ENCODE measurements at regions not wholly inside any gene's neighbourhood (a gene's known extent, or its start where the extent isn't known, plus 50 kb on each side); places are given as distances from the start of the nearest gene placed in this dataset.

GRCh38 chr3:103184772-103185171, 750.0 kb downstream of the ZPLD1 start:
- Histone ChIP-seq H3K4me1 (no peaks in the 10 kb centered on the region), H3K4me3 (no peak overlapping the region), H3K27ac (no peak overlapping the region), H3K4me2 (no peak overlapping the region), H3K9me3 (no peaks in the 10 kb centered on the region)
- no peak for TF ChIP-seq CHD2 (IDR thresholded peaks at IDR 0.05; ENCODE audit: low read length, partially characterized antibody)
- ChIA-PET CTCF (interaction anchor here (0.6 kb wide), 1 partner anchor 511 kb away, joined by 3 read pairs; no protein-coding TSS in a partner anchor), POLR2A (no interaction called here)
- ATAC-seq (no peak), DNase-seq (ENCODE audit: low read depth in 1 of 2, low spot score in 1 of 2) (no peak), FAIRE-seq (no peak)

GRCh38 chr3:103189941-103190340, 755.1 kb downstream of the ZPLD1 start:
- H3K9me3 ChIP-seq, result no peaks in the 10 kb centered on the region
- no peak overlapping the region for H3K4me3 ChIP-seq
- DNase-seq (ENCODE audit: low read depth in 1 of 2, low spot score in 1 of 2) (no peak), ATAC-seq (no peak), FAIRE-seq (no peak)
- no peak overlapping the region for H3K27ac ChIP-seq
- H3K4me1 ChIP-seq, result no peaks in the 10 kb centered on the region
- POLR2A ChIA-PET, result no interaction called here
- no peak overlapping the region for H3K4me2 ChIP-seq
- CTCF ChIA-PET, result no interaction called here
- no peak for TF ChIP-seq ZNF302 (CRISPR knock-in tag; IDR thresholded peaks at IDR 0.05)

GRCh38 chr3:103195216-103195615, 760.4 kb downstream of the ZPLD1 start:
- 19% methylated on average over 4 of the region's 4 CpGs for WGBS (ENCODE audit: missing lambda C conversion rate)

GRCh38 chr3:103203441-103203840, 768.6 kb downstream of the ZPLD1 start:
- Histone ChIP-seq H3K4me3 (no peak overlapping the region), H3K9me3 (no peaks in the 10 kb centered on the region), H3K27ac (no peak overlapping the region), H3K4me1 (no peaks in the 10 kb centered on the region), H3K4me2 (no peak overlapping the region)
- CTCF ChIA-PET, result no interaction called here
- ATAC-seq (no peak), FAIRE-seq (no peak), DNase-seq (ENCODE audit: low read depth in 1 of 2, low spot score in 1 of 2) (no peak)
- WGBS (ENCODE audit: missing lambda C conversion rate), result 34% methylated on average over 4 of the region's 4 CpGs
- POLR2A ChIA-PET, result no interaction called here
- no peak for TF ChIP-seq FOSB (CRISPR knock-in tag; IDR thresholded peaks at IDR 0.05)
- no peak for TF ChIP-seq HEYL (CRISPR knock-in tag; IDR thresholded peaks at IDR 0.05)
- TF ChIP-seq EHF (CRISPR knock-in tag; IDR thresholded peaks at IDR 0.05), result no peak

More at GRCh38 chr3:103195216-103195615, 760.4 kb downstream of the ZPLD1 start:
- TF ChIP-seq HOXB5 (CRISPR knock-in tag; IDR thresholded peaks at IDR 0.05) (no peak), ZC3H11A (IDR thresholded peaks at IDR 0.05) (no peak), MAZ (IDR thresholded peaks at IDR 0.05; ENCODE audit: borderline replicate concordance, low read depth, low read length) (no peak), E2F6 (IDR thresholded peaks at IDR 0.05; ENCODE audit: borderline replicate concordance, low read depth) (no peak), JUNB (IDR thresholded peaks at IDR 0.05) (no peak), KDM1A (IDR thresholded peaks at IDR 0.05; ENCODE audit: low read depth) (no peak), HOXB13 (CRISPR knock-in tag; IDR thresholded peaks at IDR 0.05; ENCODE audit: low read depth) (no peak)
- ATAC-seq (no peak), DNase-seq (ENCODE audit: low read depth in 1 of 2, low spot score in 1 of 2) (no peak), FAIRE-seq (no peak)
- Histone ChIP-seq H3K9me3 (no peaks in the 10 kb centered on the region), H3K4me2 (no peak overlapping the region), H3K4me3 (no peak overlapping the region), H3K27ac (no peak overlapping the region), H3K4me1 (no peaks in the 10 kb centered on the region)
- POLR2A ChIA-PET, result no interaction called here
- CTCF ChIA-PET, result no interaction called here

GRCh38 chr3:103210583-103210982, 775.8 kb downstream of the ZPLD1 start:
- ATAC-seq, result no peak
- Histone ChIP-seq H3K4me3 (no peak overlapping the region), H3K27ac (no peak overlapping the region), H3K4me1 (no peaks in the 10 kb centered on the region), H3K4me2 (no peak overlapping the region), H3K9me3 (no peaks in the 10 kb centered on the region)
- no peak for DNase-seq (ENCODE audit: low read depth in 1 of 2, low spot score in 1 of 2)
- ChIA-PET CTCF (no interaction called here), POLR2A (no interaction called here)
- WGBS (ENCODE audit: missing lambda C conversion rate), result 43% methylated on average over 7 of the region's 7 CpGs
- FAIRE-seq, result no peak
- peak; percentile 50 for TF ChIP-seq MAFK (IDR thresholded peaks at IDR 0.05; ENCODE audit: partially characterized antibody)
- no peak for TF ChIP-seq HES2 (IDR thresholded peaks at IDR 0.05)

GRCh38 chr3:103218146-103218545, 783.3 kb downstream of the ZPLD1 start:
- Histone ChIP-seq H3K9me3 (no peaks in the 10 kb centered on the region), H3K4me3 (no peak overlapping the region), H3K4me2 (no peak overlapping the region), H3K4me1 (no peaks in the 10 kb centered on the region), H3K27ac (no peak overlapping the region)
- ChIA-PET POLR2A (no interaction called here), CTCF (no interaction called here)
- FAIRE-seq (no peak), ATAC-seq (no peak), DNase-seq (ENCODE audit: low read depth in 1 of 2, low spot score in 1 of 2) (no peak)
- 21% methylated on average over 1 of the region's 1 CpG for WGBS (ENCODE audit: missing lambda C conversion rate)
- TF ChIP-seq CEBPB (IDR thresholded peaks at IDR 0.05) (no peak), POLR2A (IDR thresholded peaks at IDR 0.05; ENCODE audit: low read length) (no peak)

Measured in A549 (cell line).